ENCODE measurements at regions not wholly inside any gene's neighbourhood (a gene's known extent, or its start where the extent isn't known, plus 50 kb on each side); places are given as distances from the start of the nearest gene placed in this dataset.
"Not testable (repeated sequence)": the region's sequence is repeated elsewhere in the genome, so short reads cannot be mapped to it uniquely, and the experiment has no call there.

- not testable (repeated sequence) for H3K36me3 ChIP-seq (ENCODE audit: control insufficient read depth, insufficient read depth, low read length); H3K27ac ChIP-seq (ENCODE audit: insufficient read depth, low read length, poor library complexity, severe bottlenecking); H3K27me3 Mint-ChIP-seq; ATAC-seq (ENCODE audit: low read depth in 2 of 2); H3K4me3 ChIP-seq (ENCODE audit: low read depth, low read length); H3K27me3 ChIP-seq (ENCODE audit: control insufficient read depth, insufficient read depth, low read length); H3K4me3 Mint-ChIP-seq; DNase-seq; H3K4me1 Mint-ChIP-seq; H3K36me3 Mint-ChIP-seq; H3K4me1 ChIP-seq (ENCODE audit: control insufficient read depth, insufficient read depth, low read length, poor library complexity, severe bottlenecking); H3K9me3 ChIP-seq (ENCODE audit: control insufficient read depth in 2 of 2, low read length in 2 of 2); H3K27ac Mint-ChIP-seq; H3K9me3 Mint-ChIP-seq
Observed at GRCh38 chr5:159524279-159524678, 194.0 kb upstream of the IL12B start.

DNA sequence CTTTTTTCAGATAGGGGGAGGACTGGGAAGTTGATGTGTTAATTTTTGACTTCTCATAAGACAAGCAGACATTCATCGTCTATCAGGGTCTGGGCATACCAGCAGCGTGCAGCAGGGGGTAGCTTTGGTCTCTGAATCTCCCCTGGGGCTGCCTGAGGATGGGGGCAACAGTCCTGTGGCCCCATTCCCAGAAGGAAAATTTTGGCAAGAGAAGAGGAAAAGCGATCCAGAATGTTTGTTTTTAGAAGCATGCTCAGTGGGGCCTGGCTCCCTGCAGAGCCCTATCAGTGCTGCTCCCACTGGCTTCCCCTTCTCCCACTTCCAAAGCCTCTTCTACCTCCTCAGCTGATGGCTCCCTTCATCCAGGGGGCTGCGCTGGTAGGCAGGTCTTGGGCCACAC is 194.8 kb upstream of the IL12B start:
- Mint-ChIP-seq H3K4me1 (no peaks in the 10 kb centered on the region), H3K27me3 (no peaks in the 10 kb centered on the region), H3K4me3 (no peak overlapping the region), H3K36me3 (no peaks in the 10 kb centered on the region), H3K9me3 (peaks cover 0 to 4% (median 0%) of the 10 kb centered on the region in 7 donors), H3K27ac (no peak overlapping the region)
- Histone ChIP-seq H3K27ac (ENCODE audit: insufficient read depth, low read length, poor library complexity, severe bottlenecking) (no peak overlapping the region), H3K27me3 (ENCODE audit: control insufficient read depth, insufficient read depth, low read length) (peaks cover 2% of the 10 kb centered on the region), H3K36me3 (ENCODE audit: control insufficient read depth, insufficient read depth, low read length) (no peaks in the 10 kb centered on the region), H3K4me3 (ENCODE audit: low read depth, low read length) (no peak overlapping the region), H3K9me3 (ENCODE audit: control insufficient read depth in 2 of 2, low read length in 2 of 2) (no peaks in the 10 kb centered on the region), H3K4me1 (ENCODE audit: control insufficient read depth, insufficient read depth, low read length, poor library complexity, severe bottlenecking) (no peaks in the 10 kb centered on the region)
- ATAC-seq (ENCODE audit: low read depth in 2 of 2) (no peak), DNase-seq (no peak)

DNA sequence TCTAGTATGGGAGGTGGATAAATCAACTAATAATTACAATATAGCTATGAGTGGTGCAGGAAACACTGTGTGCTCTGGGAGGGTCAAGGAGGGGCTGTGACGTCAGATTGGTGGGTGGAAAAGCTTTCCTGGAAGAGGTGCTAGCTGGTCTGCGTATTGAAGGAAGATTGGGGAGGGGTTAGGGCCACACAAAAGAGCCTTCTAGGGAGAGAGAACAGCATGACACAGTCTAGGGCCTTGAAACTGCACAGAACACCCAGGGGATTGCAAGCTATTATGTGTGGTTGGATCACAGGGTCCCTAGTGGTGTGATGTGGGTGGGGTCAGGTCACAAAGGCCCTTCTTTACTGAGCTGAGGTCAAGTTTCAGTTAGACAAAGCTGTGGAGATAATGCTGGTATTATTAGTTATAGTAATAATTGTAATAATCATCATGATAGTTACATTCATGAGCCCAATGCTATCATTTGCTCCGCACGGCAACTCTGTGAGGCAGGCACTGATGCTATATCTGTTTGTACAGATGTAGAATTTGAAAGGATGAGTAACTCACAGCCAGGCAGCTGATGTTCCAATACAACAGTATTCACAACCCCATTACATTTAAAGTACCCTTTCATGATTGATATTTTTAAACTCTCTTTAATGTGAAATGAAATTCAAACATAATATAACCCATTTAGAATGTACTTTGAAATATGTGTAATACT is 197.4 kb upstream of the IL12B start:
- no peak for ATAC-seq (ENCODE audit: low read depth in 2 of 2)

DNA sequence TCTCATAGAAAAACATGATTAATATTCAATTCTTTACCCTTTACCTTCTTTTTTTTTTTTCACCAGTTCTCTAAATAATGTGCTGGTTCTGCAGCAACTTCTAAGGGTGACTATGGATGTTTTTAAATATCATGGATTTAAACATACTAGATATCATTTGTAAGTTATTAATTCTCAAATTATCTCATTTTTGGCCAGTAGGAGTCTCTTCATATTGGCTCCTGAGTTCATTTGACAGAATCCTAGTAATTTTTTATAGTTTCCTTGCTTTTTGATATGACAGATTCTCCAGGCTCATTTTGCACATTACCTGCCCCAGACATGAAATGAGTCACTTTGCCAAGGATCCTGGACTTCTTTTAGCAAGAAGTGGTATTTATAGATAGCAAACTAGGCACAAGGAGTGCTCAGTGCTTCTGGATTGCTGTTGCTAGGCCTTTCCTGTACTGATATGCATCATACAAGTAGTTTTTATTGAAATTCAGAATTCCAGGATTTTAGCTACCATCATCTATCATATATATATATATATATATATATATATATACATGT is 201.3 kb upstream of the IL12B start:
- H3K36me3 ChIP-seq (ENCODE audit: control insufficient read depth, insufficient read depth, low read length): no peaks in the 10 kb centered on the region
- DNase-seq (no peak), ATAC-seq (ENCODE audit: low read depth in 2 of 2) (no peak)
- H3K4me1 ChIP-seq (ENCODE audit: control insufficient read depth, insufficient read depth, low read length, poor library complexity, severe bottlenecking): no peaks in the 10 kb centered on the region
- Mint-ChIP-seq H3K4me1 (peaks cover 0 to 2% (median 0%) of the 10 kb centered on the region in 4 donors), H3K4me3 (no peak overlapping the region), H3K9me3 (peaks cover 0 to 4% (median 0%) of the 10 kb centered on the region in 7 donors), H3K27ac (no peak overlapping the region), H3K27me3 (no peaks in the 10 kb centered on the region), H3K36me3 (no peaks in the 10 kb centered on the region)
- peaks cover 2% of the 10 kb centered on the region for H3K27me3 ChIP-seq (ENCODE audit: control insufficient read depth, insufficient read depth, low read length)
- H3K9me3 ChIP-seq (ENCODE audit: control insufficient read depth in 2 of 2, low read length in 2 of 2): no peaks in the 10 kb centered on the region
- no peak overlapping the region for H3K27ac ChIP-seq (ENCODE audit: insufficient read depth, low read length, poor library complexity, severe bottlenecking)
- no peak overlapping the region for H3K4me3 ChIP-seq (ENCODE audit: low read depth, low read length)

More for the DNA sequence above, 197.4 kb upstream of the IL12B start:
- DNase-seq: no peak
- Mint-ChIP-seq H3K27me3 (no peaks in the 10 kb centered on the region), H3K27ac (no peak overlapping the region), H3K9me3 (peaks cover 0 to 4% (median 0%) of the 10 kb centered on the region in 7 donors), H3K4me1 (no peaks in the 10 kb centered on the region), H3K36me3 (no peaks in the 10 kb centered on the region), H3K4me3 (no peak overlapping the region)
- H3K36me3 ChIP-seq (ENCODE audit: control insufficient read depth, insufficient read depth, low read length): no peaks in the 10 kb centered on the region
- H3K4me3 ChIP-seq (ENCODE audit: low read depth, low read length): no peak overlapping the region
- no peaks in the 10 kb centered on the region for H3K9me3 ChIP-seq (ENCODE audit: control insufficient read depth in 2 of 2, low read length in 2 of 2)
- peaks cover 2% of the 10 kb centered on the region for H3K27me3 ChIP-seq (ENCODE audit: control insufficient read depth, insufficient read depth, low read length)
- no peaks in the 10 kb centered on the region for H3K4me1 ChIP-seq (ENCODE audit: control insufficient read depth, insufficient read depth, low read length, poor library complexity, severe bottlenecking)
- H3K27ac ChIP-seq (ENCODE audit: insufficient read depth, low read length, poor library complexity, severe bottlenecking): no peak overlapping the region

GRCh38 chr5:159533197-159533596 is 202.9 kb upstream of the IL12B start:
- Mint-ChIP-seq H3K27me3 (peaks cover 6% of the 10 kb centered on the region), H3K27ac (no peak overlapping the region), H3K4me1 (peaks cover 0 to 2% (median 0%) of the 10 kb centered on the region in 4 donors), H3K4me3 (no peak overlapping the region), H3K9me3 (peaks cover 0 to 4% (median 0%) of the 10 kb centered on the region in 7 donors), H3K36me3 (no peaks in the 10 kb centered on the region)
- no peak overlapping the region for H3K27ac ChIP-seq (ENCODE audit: insufficient read depth, low read length, poor library complexity, severe bottlenecking)
- ATAC-seq (ENCODE audit: low read depth in 2 of 2) (no peak), DNase-seq (no peak)
- peaks cover 2% of the 10 kb centered on the region for H3K27me3 ChIP-seq (ENCODE audit: control insufficient read depth, insufficient read depth, low read length)
- H3K4me1 ChIP-seq (ENCODE audit: control insufficient read depth, insufficient read depth, low read length, poor library complexity, severe bottlenecking): no peaks in the 10 kb centered on the region
- no peaks in the 10 kb centered on the region for H3K36me3 ChIP-seq (ENCODE audit: control insufficient read depth, insufficient read depth, low read length)
- H3K9me3 ChIP-seq (ENCODE audit: control insufficient read depth in 2 of 2, low read length in 2 of 2): no peaks in the 10 kb centered on the region
- H3K4me3 ChIP-seq (ENCODE audit: low read depth, low read length): no peak overlapping the region

GRCh38 chr5:159536166-159536565 is 205.9 kb upstream of the IL12B start:
- Mint-ChIP-seq H3K27ac (no peak overlapping the region), H3K27me3 (peaks cover 6% of the 10 kb centered on the region), H3K4me1 (peaks cover 0 to 2% (median 0%) of the 10 kb centered on the region in 4 donors), H3K4me3 (no peak overlapping the region), H3K36me3 (no peaks in the 10 kb centered on the region), H3K9me3 (peaks cover 0 to 1% (median 0%) of the 10 kb centered on the region in 7 donors)
- Histone ChIP-seq H3K27ac (ENCODE audit: insufficient read depth, low read length, poor library complexity, severe bottlenecking) (no peak overlapping the region), H3K4me3 (ENCODE audit: low read depth, low read length) (no peak overlapping the region), H3K4me1 (ENCODE audit: control insufficient read depth, insufficient read depth, low read length, poor library complexity, severe bottlenecking) (no peaks in the 10 kb centered on the region), H3K9me3 (ENCODE audit: control insufficient read depth in 2 of 2, low read length in 2 of 2) (no peaks in the 10 kb centered on the region), H3K27me3 (ENCODE audit: control insufficient read depth, insufficient read depth, low read length) (no peaks in the 10 kb centered on the region), H3K36me3 (ENCODE audit: control insufficient read depth, insufficient read depth, low read length) (no peaks in the 10 kb centered on the region)
- DNase-seq (no peak), ATAC-seq (ENCODE audit: low read depth in 2 of 2) (no peak)

- no peak overlapping the region for H3K4me3 Mint-ChIP-seq
- H3K9me3 Mint-ChIP-seq: peaks cover 0 to 1% (median 0%) of the 10 kb centered on the region in 7 donors
- Histone ChIP-seq H3K9me3 (ENCODE audit: control insufficient read depth in 2 of 2, low read length in 2 of 2) (no peaks in the 10 kb centered on the region), H3K27me3 (ENCODE audit: control insufficient read depth, insufficient read depth, low read length) (no peaks in the 10 kb centered on the region), H3K4me1 (ENCODE audit: control insufficient read depth, insufficient read depth, low read length, poor library complexity, severe bottlenecking) (no peaks in the 10 kb centered on the region), H3K4me3 (ENCODE audit: low read depth, low read length) (no peak overlapping the region), H3K36me3 (ENCODE audit: control insufficient read depth, insufficient read depth, low read length) (no peaks in the 10 kb centered on the region), H3K27ac (ENCODE audit: insufficient read depth, low read length, poor library complexity, severe bottlenecking) (no peak overlapping the region)
- no peak overlapping the region for H3K27ac Mint-ChIP-seq
- ATAC-seq (ENCODE audit: low read depth in 2 of 2) (no peak), DNase-seq (no peak)
- peaks cover 0 to 2% (median 0%) of the 10 kb centered on the region in 4 donors for H3K4me1 Mint-ChIP-seq
- H3K36me3 Mint-ChIP-seq: no peaks in the 10 kb centered on the region
- H3K27me3 Mint-ChIP-seq: peaks cover 6% of the 10 kb centered on the region
Observed at GRCh38 chr5:159536646-159537045, 206.4 kb upstream of the IL12B start.

GRCh38 chr5:159539678-159540077 is 209.4 kb upstream of the IL12B start:
- Histone ChIP-seq H3K4me3 (ENCODE audit: low read depth, low read length) (no peak overlapping the region), H3K4me1 (ENCODE audit: control insufficient read depth, insufficient read depth, low read length, poor library complexity, severe bottlenecking) (no peaks in the 10 kb centered on the region), H3K9me3 (ENCODE audit: control insufficient read depth in 2 of 2, low read length in 2 of 2) (no peaks in the 10 kb centered on the region), H3K36me3 (ENCODE audit: control insufficient read depth, insufficient read depth, low read length) (no peaks in the 10 kb centered on the region), H3K27ac (ENCODE audit: insufficient read depth, low read length, poor library complexity, severe bottlenecking) (no peak overlapping the region), H3K27me3 (ENCODE audit: control insufficient read depth, insufficient read depth, low read length) (peaks cover 3% of the 10 kb centered on the region)
- Mint-ChIP-seq H3K36me3 (no peaks in the 10 kb centered on the region), H3K4me1 (peaks cover 0 to 2% (median 0%) of the 10 kb centered on the region in 4 donors), H3K4me3 (no peak overlapping the region), H3K27ac (no peak overlapping the region), H3K27me3 (peaks cover 16% of the 10 kb centered on the region), H3K9me3 (peaks cover 0 to 1% (median 0%) of the 10 kb centered on the region in 7 donors)
- DNase-seq (no peak), ATAC-seq (ENCODE audit: low read depth in 2 of 2) (no peak)

All from CD4-positive, CD25-positive, alpha-beta regulatory T cell (primary cell).